MM.1S (cell line): ENCODE measurements at regions not wholly inside any gene's neighbourhood (a gene's known extent, or its start where the extent isn't known, plus 50 kb on each side); places are given as distances from the start of the nearest gene placed in this dataset.

Experiments used
- DNase-seq: peaks from one replicate; pipeline ENCODE4 v3.0.0-alpha.2; 2015
- H2AFZ ChIP-seq: fragments of 300-600 bp; sonication (generic); 2 replicates; pipeline ENCODE4 v1.6.0; 2016; ENCODE audit warnings: antibody characterized with exemption, low read length
- H3F3A ChIP-seq: fragments of 300-600 bp; sonication (generic); 2 replicates; pipeline ENCODE4 v1.6.1; 2016; ENCODE audit warnings: mild to moderate bottlenecking, antibody characterized with exemption, low read length, moderate library complexity, mixed read lengths; ENCODE audit not compliant: insufficient read depth
- H3K27ac ChIP-seq: fragments of 300-600 bp; sonication (generic); 2 replicates; pipeline ENCODE4 v1.5.1; 2016; ENCODE audit warnings: mild to moderate bottlenecking, low read length
- H3K27me3 ChIP-seq: fragments of 300-600 bp; sonication (generic); replicated peaks from 2 replicates; pipeline ENCODE4 v1.6.0; 2016; ENCODE audit warnings: low read length; ENCODE audit not compliant: insufficient read depth
- H3K36me3 ChIP-seq: fragments of 300-600 bp; sonication (generic); replicated peaks from 2 replicates; pipeline ENCODE4 v1.6.1; 2016; ENCODE audit warnings: mild to moderate bottlenecking, low read length, mixed read lengths; ENCODE audit not compliant: insufficient read depth
- H3K4me1 ChIP-seq: fragments of 300-600 bp; sonication (generic); 2 replicates; pipeline ENCODE4 v1.6.1; 2016; ENCODE audit warnings: low read length, mixed read lengths
- H3K4me2 ChIP-seq: fragments of 300-600 bp; sonication (generic); 2 replicates; pipeline ENCODE4 v1.6.0; 2016; ENCODE audit warnings: low read depth, low read length
- H3K4me3 ChIP-seq: fragments of 300-600 bp; sonication (generic); 2 replicates; pipeline ENCODE4 v1.5.1; 2016; ENCODE audit warnings: low read length, mixed read lengths
- H3K79me2 ChIP-seq: fragments of 300-600 bp; sonication (generic); 2 replicates; pipeline ENCODE4 v1.6.1; 2016; ENCODE audit warnings: mixed run types, low read length, mixed read lengths
- H3K9ac ChIP-seq: fragments of 300-600 bp; sonication (generic); 2 replicates; pipeline ENCODE4 v1.6.1; 2016; ENCODE audit warnings: low read length, mixed read lengths
- H3K9me2 ChIP-seq: fragments of 300-600 bp; sonication (generic); replicated peaks from 2 replicates; pipeline ENCODE4 v1.6.1; 2016; ENCODE audit warnings: mild to moderate bottlenecking, low read length, mixed read lengths; ENCODE audit not compliant: insufficient read depth
- H3K9me3 ChIP-seq: fragments of 300-600 bp; sonication (generic); replicated peaks from 2 replicates; pipeline ENCODE4 v1.6.1; 2016; ENCODE audit warnings: mild to moderate bottlenecking, low read length, mixed read lengths; ENCODE audit not compliant: insufficient read depth
- H4K20me1 ChIP-seq: fragments of 300-600 bp; sonication (generic); 2 replicates; pipeline ENCODE4 v1.6.1; 2016; ENCODE audit warnings: mild to moderate bottlenecking, low read length, moderate library complexity, mixed read lengths; ENCODE audit not compliant: insufficient read depth
- EZH2 ChIP-seq: fragments of 300-600 bp; sonication (generic); optimal IDR thresholded peaks from 2 replicates; pipeline ENCODE3; 2017; ENCODE audit warnings: low read depth, mild to moderate bottlenecking, antibody characterized with exemption, low read length, mixed read lengths
- EZH2phosphoT487 ChIP-seq: fragments of 300-600 bp; sonication (generic); IDR thresholded peaks from 2 replicates; pipeline ENCODE4 v1.6.1; 2018; ENCODE audit warnings: antibody characterized with exemption, low read length
- TF ChIP-seq, protein P1 (sequence below): fragments of 300-600 bp; sonication (generic); IDR thresholded peaks from 2 replicates; pipeline ENCODE4 v1.5.1; 2016; ENCODE audit warnings: antibody characterized with exemption, low read length, mixed read lengths

GRCh38 chr1:198472997-198473396 lies 67.5 kb downstream of the ATP6V1G3 start:
- no peak overlapping the region for H3K9ac ChIP-seq
- H3K27me3 ChIP-seq = no peaks in the 10 kb centered on the region
- no peak overlapping the region for H2AFZ ChIP-seq
- no peaks in the 10 kb centered on the region for H3K9me3 ChIP-seq
- H3K9me2 ChIP-seq = no peaks in the 10 kb centered on the region
- H3K4me3 ChIP-seq = no peak overlapping the region
- no peak overlapping the region for H3K27ac ChIP-seq
- H3F3A ChIP-seq = no peaks in the 10 kb centered on the region
- no peaks in the 10 kb centered on the region for H3K36me3 ChIP-seq
- TF ChIP-seq EZH2phosphoT487 (no peak), EZH2 (no peak)
- TF ChIP-seq, protein P1, sequence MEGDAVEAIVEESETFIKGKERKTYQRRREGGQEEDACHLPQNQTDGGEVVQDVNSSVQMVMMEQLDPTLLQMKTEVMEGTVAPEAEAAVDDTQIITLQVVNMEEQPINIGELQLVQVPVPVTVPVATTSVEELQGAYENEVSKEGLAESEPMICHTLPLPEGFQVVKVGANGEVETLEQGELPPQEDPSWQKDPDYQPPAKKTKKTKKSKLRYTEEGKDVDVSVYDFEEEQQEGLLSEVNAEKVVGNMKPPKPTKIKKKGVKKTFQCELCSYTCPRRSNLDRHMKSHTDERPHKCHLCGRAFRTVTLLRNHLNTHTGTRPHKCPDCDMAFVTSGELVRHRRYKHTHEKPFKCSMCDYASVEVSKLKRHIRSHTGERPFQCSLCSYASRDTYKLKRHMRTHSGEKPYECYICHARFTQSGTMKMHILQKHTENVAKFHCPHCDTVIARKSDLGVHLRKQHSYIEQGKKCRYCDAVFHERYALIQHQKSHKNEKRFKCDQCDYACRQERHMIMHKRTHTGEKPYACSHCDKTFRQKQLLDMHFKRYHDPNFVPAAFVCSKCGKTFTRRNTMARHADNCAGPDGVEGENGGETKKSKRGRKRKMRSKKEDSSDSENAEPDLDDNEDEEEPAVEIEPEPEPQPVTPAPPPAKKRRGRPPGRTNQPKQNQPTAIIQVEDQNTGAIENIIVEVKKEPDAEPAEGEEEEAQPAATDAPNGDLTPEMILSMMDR = no peak
- no peaks in the 10 kb centered on the region for H3K4me1 ChIP-seq
- H4K20me1 ChIP-seq = no peaks in the 10 kb centered on the region
- H3K79me2 ChIP-seq = no peaks in the 10 kb centered on the region
- no peak overlapping the region for H3K4me2 ChIP-seq
- DNase-seq = no peak

DNA sequence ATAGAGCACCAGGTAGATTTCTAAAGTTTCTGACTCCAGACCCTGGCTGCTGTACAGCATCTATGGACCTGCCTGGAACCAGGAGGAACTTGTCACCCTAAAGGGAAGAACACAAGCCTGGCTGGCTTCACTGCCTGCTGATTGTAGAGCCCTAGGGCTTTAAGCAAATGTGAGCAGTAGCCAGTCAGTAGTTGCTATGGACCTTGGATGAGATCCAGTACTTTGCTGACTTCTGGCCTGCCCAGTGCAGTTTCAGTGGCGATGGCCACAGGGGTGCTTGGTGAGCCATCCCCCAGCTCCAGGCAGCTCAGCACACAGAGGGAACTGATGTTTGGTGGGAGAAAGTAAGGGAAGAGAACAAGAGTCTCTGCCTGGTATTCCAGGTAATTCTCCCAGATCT lies 68.4 kb downstream of the ATP6V1G3 start:
- H2AFZ ChIP-seq = no peak overlapping the region

GRCh38 chr1:198467907-198468306 lies 72.6 kb downstream of the ATP6V1G3 start:
- Histone ChIP-seq H3K4me2 (no peak overlapping the region), H3K27me3 (no peaks in the 10 kb centered on the region), H3K27ac (no peak overlapping the region), H3K4me1 (no peaks in the 10 kb centered on the region), H3F3A (no peaks in the 10 kb centered on the region), H4K20me1 (no peaks in the 10 kb centered on the region), H3K9me2 (no peaks in the 10 kb centered on the region), H2AFZ (no peak overlapping the region), H3K9me3 (no peaks in the 10 kb centered on the region), H3K36me3 (no peaks in the 10 kb centered on the region), H3K79me2 (no peaks in the 10 kb centered on the region), H3K4me3 (no peak overlapping the region), H3K9ac (no peak overlapping the region)
- no peak for DNase-seq
- TF ChIP-seq EZH2 (no peak), EZH2phosphoT487 (no peak)
- TF ChIP-seq, protein P1 = no peak

More for the DNA sequence above, 68.4 kb downstream of the ATP6V1G3 start:
- Histone ChIP-seq H3F3A (no peaks in the 10 kb centered on the region), H3K9ac (no peak overlapping the region), H3K4me1 (no peaks in the 10 kb centered on the region), H3K79me2 (no peaks in the 10 kb centered on the region), H3K4me2 (no peak overlapping the region), H4K20me1 (no peaks in the 10 kb centered on the region), H3K36me3 (no peaks in the 10 kb centered on the region), H3K27me3 (no peaks in the 10 kb centered on the region), H3K27ac (no peak overlapping the region), H3K9me3 (no peaks in the 10 kb centered on the region), H3K4me3 (no peak overlapping the region), H3K9me2 (no peaks in the 10 kb centered on the region)
- no peak for TF ChIP-seq EZH2
- TF ChIP-seq EZH2phosphoT487 = no peak
- TF ChIP-seq, protein P1 = no peak
- no peak for DNase-seq

DNA sequence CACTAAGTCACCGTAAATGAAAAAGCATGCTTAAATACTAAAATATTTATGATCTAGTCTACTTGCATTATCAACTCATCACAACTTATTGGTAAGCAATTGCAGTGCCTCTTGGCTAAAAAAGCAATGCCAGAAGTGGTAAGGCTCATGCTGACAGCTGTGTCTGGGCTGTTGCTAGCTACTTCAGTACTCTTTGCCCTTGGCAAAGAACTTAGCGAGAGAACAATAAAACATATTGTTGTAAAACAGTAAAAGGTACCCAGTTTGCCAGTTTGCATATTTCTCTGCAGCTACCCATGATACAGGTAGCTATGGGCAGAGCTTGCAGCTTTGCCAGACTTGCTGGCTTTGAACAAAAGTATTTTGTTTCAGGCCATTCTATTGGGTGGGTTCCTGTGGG lies 73.1 kb downstream of the ATP6V1G3 start:
- H3K9me2 ChIP-seq = no peaks in the 10 kb centered on the region
- H3K36me3 ChIP-seq = no peaks in the 10 kb centered on the region
- no peaks in the 10 kb centered on the region for H3K4me1 ChIP-seq
- no peaks in the 10 kb centered on the region for H4K20me1 ChIP-seq
- no peak overlapping the region for H3K27ac ChIP-seq
- no peaks in the 10 kb centered on the region for H3K9me3 ChIP-seq
- H3K9ac ChIP-seq = no peak overlapping the region
- H3K4me3 ChIP-seq = no peak overlapping the region
- no peaks in the 10 kb centered on the region for H3K79me2 ChIP-seq
- H3F3A ChIP-seq = no peaks in the 10 kb centered on the region
- no peak for TF ChIP-seq EZH2
- TF ChIP-seq, protein P1 = no peak
- no peak for DNase-seq
- no peak overlapping the region for H3K4me2 ChIP-seq
- no peak overlapping the region for H2AFZ ChIP-seq
- H3K27me3 ChIP-seq = no peaks in the 10 kb centered on the region
